LoVo (cell line): ENCODE measurements at regions not wholly inside any gene's neighbourhood (a gene's known extent, or its start where the extent isn't known, plus 50 kb on each side); places are given as distances from the start of the nearest gene placed in this dataset.

Experiments used
- DNase-seq: peaks from one replicate; pipeline ENCODE4 v3.0.0-alpha.2; 2016; ENCODE audit warnings: low spot score

GRCh38 chr13:33628662-33629061 is 189.3 kb upstream of the RFC3 start:
- DNase-seq = no peak

GRCh38 chr13:33629605-33630360 is 188.2 kb upstream of the RFC3 start:
- no peak for DNase-seq

GRCh38 chr13:33633701-33634545 is 184.0 kb upstream of the RFC3 start:
- no peak for DNase-seq

- DNase-seq = no peak
Measured at GRCh38 chr13:33634546-33634982, 183.4 kb upstream of the RFC3 start.

GRCh38 chr13:33636243-33636642 is 181.7 kb upstream of the RFC3 start:
- no peak for DNase-seq

GRCh38 chr13:33636955-33637670 is 180.8 kb upstream of the RFC3 start:
- DNase-seq = no peak

GRCh38 chr13:33637978-33638743 is 179.8 kb upstream of the RFC3 start:
- no peak for DNase-seq

- DNase-seq = no peak
Measured at GRCh38 chr13:33639158-33639557, 178.8 kb upstream of the RFC3 start.

- no peak for DNase-seq
Measured at GRCh38 chr13:33639626-33640080, 178.3 kb upstream of the RFC3 start.

- DNase-seq = no peak
Measured at GRCh38 chr13:33640832-33641231, 177.1 kb upstream of the RFC3 start.

GRCh38 chr13:33642374-33643065 is 175.4 kb upstream of the RFC3 start:
- DNase-seq = no peak

- no peak for DNase-seq
Measured at GRCh38 chr13:33644581-33645543, 173.1 kb upstream of the RFC3 start.

GRCh38 chr13:33645591-33646554 is 172.1 kb upstream of the RFC3 start:
- no peak for DNase-seq

GRCh38 chr13:33649212-33649878 is 168.6 kb upstream of the RFC3 start:
- no peak for DNase-seq

GRCh38 chr13:33651766-33652165 is 166.2 kb upstream of the RFC3 start:
- no peak for DNase-seq

- DNase-seq = no peak
Measured at GRCh38 chr13:33657274-33657673, 160.7 kb upstream of the RFC3 start.

- no peak for DNase-seq
Measured at GRCh38 chr13:33659466-33659865, 158.5 kb upstream of the RFC3 start.

- DNase-seq = no peak
Measured at GRCh38 chr13:33659894-33660293, 158.1 kb upstream of the RFC3 start.
